HCT116 (cell line): ENCODE measurements at regions not wholly inside any gene's neighbourhood (a gene's known extent, or its start where the extent isn't known, plus 50 kb on each side); places are given as distances from the start of the nearest gene placed in this dataset.

Experiments used
- CTCF ChIP-seq, 3 experiments: fragments of 200-600 bp in 1 of 3; sonication (generic) in 1 of 3; IDR thresholded peaks in 2 of 3; conservative IDR thresholded peaks in 1 of 3; 2 replicates each; pipeline ENCODE4 v1.5.1; 2012 to 2017; ENCODE audit warnings: low read depth in 2 of 3, low read length in 2 of 3, antibody characterized with exemption in 1 of 3, borderline replicate concordance in 1 of 3, control low read depth in 1 of 3, mild to moderate bottlenecking in 1 of 3, mixed read lengths in 1 of 3, mixed run types in 1 of 3, moderate library complexity in 1 of 3; ENCODE audit not compliant: insufficient read depth in 1 of 3
- EGR1 ChIP-seq: IDR thresholded peaks from 2 replicates; pipeline ENCODE4 v1.6.1; 2012; ENCODE audit warnings: low read depth
- EZH2 ChIP-seq: fragments of 200-600 bp; sonication (generic); IDR thresholded peaks from 2 replicates; pipeline ENCODE4 v1.6.1; 2017; ENCODE audit warnings: antibody characterized with exemption, mixed run types
- MAX ChIP-seq: IDR thresholded peaks from 2 replicates; pipeline ENCODE4 v1.6.1; 2012
- POLR2A ChIP-seq: IDR thresholded peaks from 2 replicates; pipeline ENCODE4 v1.7.0; 2011; ENCODE audit warnings: borderline replicate concordance; ENCODE audit not compliant: insufficient read depth, insufficient read length; ENCODE audit errors: extremely low read depth
- POLR2AphosphoS5 ChIP-seq: IDR thresholded peaks from 2 replicates; pipeline ENCODE4 v1.6.1; 2011; ENCODE audit warnings: mild to moderate bottlenecking, low read depth, low read length, moderate library complexity
- REST ChIP-seq: IDR thresholded peaks from 2 replicates; pipeline ENCODE4 v1.6.1; 2012; ENCODE audit warnings: low read depth
- SRF ChIP-seq: IDR thresholded peaks from 2 replicates; pipeline ENCODE4 v1.6.1; 2012; ENCODE audit warnings: low read depth
- TCF7L2 ChIP-seq: IDR thresholded peaks from 2 replicates; pipeline ENCODE4 v1.7.0; 2011; ENCODE audit warnings: borderline replicate concordance, inconsistent platforms; ENCODE audit not compliant: insufficient read depth, insufficient read length; ENCODE audit errors: extremely low read depth
- ZFX ChIP-seq: fragments of 450-650 bp; IDR thresholded peaks from 2 replicates; pipeline ENCODE4 v1.6.1; 2017

GRCh38 chr13:75217949-75218348 is 264.0 kb downstream of the TBC1D4 start:
- TF ChIP-seq ZFX: no peak
- TF ChIP-seq SRF: no peak
- TF ChIP-seq POLR2AphosphoS5: no peak
- TF ChIP-seq CTCF (IDR thresholded peaks at IDR 0.05 in 2 of 3, conservative IDR thresholded peaks at IDR 0.05 in 1 of 3; ENCODE audit: borderline replicate concordance in 1 of 3, insufficient read depth in 1 of 3, low read depth in 2 of 3, low read length in 2 of 3): no peak
- TF ChIP-seq EGR1: no peak
- no peak for TF ChIP-seq TCF7L2
- no peak for TF ChIP-seq POLR2A
- no peak for TF ChIP-seq REST
- no peak for TF ChIP-seq EZH2
- TF ChIP-seq MAX: no peak
